ENCODE measurements at regions not wholly inside any gene's neighbourhood (a gene's known extent, or its start where the extent isn't known, plus 50 kb on each side); places are given as distances from the start of the nearest gene placed in this dataset.

GRCh38 chr9:99438596-99438995 is 216.5 kb downstream of the SEC61B start:
- ATAC-seq (ENCODE audit: low read depth): no peak
- no peak for DNase-seq
- H3K27me3 Mint-ChIP-seq: no peaks in the 10 kb centered on the region
- H3K4me1 Mint-ChIP-seq: peaks cover 7% of the 10 kb centered on the region
- no peaks in the 10 kb centered on the region for H3K36me3 Mint-ChIP-seq (ENCODE audit: low read depth)
- no peak for TF ChIP-seq CTCF (IDR thresholded peaks at IDR 0.05)
- ChIA-PET POLR2A (no interaction called here), CTCF (no interaction called here)
- intact Hi-C loops (cut with micrococcal nuclease): no loop called here
- H3K9me3 Mint-ChIP-seq: no peaks in the 10 kb centered on the region
- no peak overlapping the region for H3K4me3 Mint-ChIP-seq
- no peak overlapping the region for H3K27ac Mint-ChIP-seq

- no peak overlapping the region for H3K27ac Mint-ChIP-seq
- POLR2A ChIA-PET: interaction anchor here (0.7 kb wide), 1 partner anchor 50 kb away, joined by 3 read pairs; no protein-coding TSS in a partner anchor
- TF ChIP-seq CTCF (IDR thresholded peaks at IDR 0.05): no peak
- H3K4me1 Mint-ChIP-seq: no peaks in the 10 kb centered on the region
- DNase-seq: no peak
- no peaks in the 10 kb centered on the region for H3K36me3 Mint-ChIP-seq (ENCODE audit: low read depth)
- intact Hi-C loops (cut with micrococcal nuclease): no loop called here
- CTCF ChIA-PET: no interaction called here
- no peak for ATAC-seq (ENCODE audit: low read depth)
- H3K9me3 Mint-ChIP-seq: no peaks in the 10 kb centered on the region
- no peak overlapping the region for H3K4me3 Mint-ChIP-seq
- H3K27me3 Mint-ChIP-seq: peaks cover 2% of the 10 kb centered on the region
Measured at GRCh38 chr9:99441829-99442228, 219.7 kb downstream of the SEC61B start.

- DNase-seq: no peak
- TF ChIP-seq CTCF (IDR thresholded peaks at IDR 0.05): no peak
- Mint-ChIP-seq H3K9me3 (no peaks in the 10 kb centered on the region), H3K36me3 (ENCODE audit: low read depth) (no peaks in the 10 kb centered on the region), H3K27ac (no peak overlapping the region), H3K4me3 (no peak overlapping the region), H3K4me1 (no peaks in the 10 kb centered on the region), H3K27me3 (peaks cover 4% of the 10 kb centered on the region)
- CTCF ChIA-PET: no interaction called here
- intact Hi-C loops (cut with micrococcal nuclease): no loop called here
- POLR2A ChIA-PET: interaction anchor here (0.5 kb wide), 1 partner anchor 68 kb away, joined by 5 read pairs; no protein-coding TSS in a partner anchor
- ATAC-seq (ENCODE audit: low read depth): no peak
Measured at GRCh38 chr9:99445371-99445891, 223.3 kb downstream of the SEC61B start.

GRCh38 chr9:99445920-99446319 is 223.8 kb downstream of the SEC61B start:
- no peaks in the 10 kb centered on the region for H3K36me3 Mint-ChIP-seq (ENCODE audit: low read depth)
- ChIA-PET CTCF (no interaction called here), POLR2A (no interaction called here)
- no peak for TF ChIP-seq CTCF (IDR thresholded peaks at IDR 0.05)
- no peaks in the 10 kb centered on the region for H3K4me1 Mint-ChIP-seq
- intact Hi-C loops (cut with micrococcal nuclease): loop anchor here (2.0 kb wide), 1 partner anchor 13 kb away; no protein-coding TSS in a partner anchor
- peaks cover 4% of the 10 kb centered on the region for H3K27me3 Mint-ChIP-seq
- ATAC-seq (ENCODE audit: low read depth): no peak
- no peak for DNase-seq
- H3K27ac Mint-ChIP-seq: no peak overlapping the region
- no peaks in the 10 kb centered on the region for H3K9me3 Mint-ChIP-seq
- no peak overlapping the region for H3K4me3 Mint-ChIP-seq

GRCh38 chr9:99447951-99448350 is 225.9 kb downstream of the SEC61B start:
- intact Hi-C loops (cut with micrococcal nuclease): loop anchor here (2.0 kb wide), 1 partner anchor 15 kb away; no protein-coding TSS in a partner anchor
- ATAC-seq (ENCODE audit: low read depth) (no peak), DNase-seq (no peak)
- CTCF ChIA-PET: no interaction called here
- no peak overlapping the region for H3K4me3 Mint-ChIP-seq
- POLR2A ChIA-PET: no interaction called here
- no peak for TF ChIP-seq CTCF (IDR thresholded peaks at IDR 0.05)
- no peak overlapping the region for H3K27ac Mint-ChIP-seq
- peaks cover 11% of the 10 kb centered on the region for H3K27me3 Mint-ChIP-seq
- H3K9me3 Mint-ChIP-seq: no peaks in the 10 kb centered on the region
- H3K4me1 Mint-ChIP-seq: no peaks in the 10 kb centered on the region
- H3K36me3 Mint-ChIP-seq (ENCODE audit: low read depth): no peaks in the 10 kb centered on the region

Measured in activated B cell treated with CpG ODN at 0.5 μM for 24 hours (primary cell).